ENCODE measurements at regions not wholly inside any gene's neighbourhood (a gene's known extent, or its start where the extent isn't known, plus 50 kb on each side); places are given as distances from the start of the nearest gene placed in this dataset.

- DNase-seq (ENCODE audit: low read depth), result no peak
Measured at GRCh38 chr1:23610677-23611076, 51.4 kb upstream of the ID3 start.

GRCh38 chr1:23609971-23610370 is 50.7 kb upstream of the ID3 start:
- TF ChIP-seq CTCF (conservative IDR thresholded peaks at IDR 0.05; ENCODE audit: control insufficient read depth, insufficient read depth, low read depth, low read length), result no peak
- DNase-seq (ENCODE audit: low read depth), result no peak
- no peak overlapping the region for H3K4me3 ChIP-seq (ENCODE audit: control insufficient read depth, low read depth, low read length)

More at GRCh38 chr1:23610677-23611076, 51.4 kb upstream of the ID3 start:
- TF ChIP-seq CTCF (conservative IDR thresholded peaks at IDR 0.05; ENCODE audit: control insufficient read depth, insufficient read depth, low read depth, low read length), result no peak
- no peak overlapping the region for H3K4me3 ChIP-seq (ENCODE audit: control insufficient read depth, low read depth, low read length)

Data from fibroblast of mammary gland (primary cell).